Mesenchymal stem cell (in vitro differentiated cells and primary cell): ENCODE measurements at regions not wholly inside any gene's neighbourhood (a gene's known extent, or its start where the extent isn't known, plus 50 kb on each side); places are given as distances from the start of the nearest gene placed in this dataset.
"Not testable (repeated sequence)": the region's sequence is repeated elsewhere in the genome, so short reads cannot be mapped to it uniquely, and the experiment has no call there.

ENCODE experiments used
- DNase-seq: peaks from one replicate; pipeline ENCODE4 v3.0.0-alpha.2; 2013
- H2AFZ ChIP-seq: one replicate; pipeline ENCODE4 v1.6.1; 2013; ENCODE audit warnings: low read depth, mild to moderate bottlenecking, control low read depth, inconsistent platforms, low read length, moderate library complexity
- H2AK5ac ChIP-seq: 2 replicates; pipeline ENCODE4 v1.6.1; 2013; ENCODE audit warnings: low read length, moderate library complexity, mild to moderate bottlenecking, inconsistent platforms; ENCODE audit not compliant: severe bottlenecking
- H2BK120ac ChIP-seq: one replicate; pipeline ENCODE4 v1.6.1; 2013; ENCODE audit warnings: low read depth, mild to moderate bottlenecking, inconsistent platforms, low read length, moderate library complexity
- H2BK12ac ChIP-seq, 2 experiments: one replicate each; pipeline ENCODE4 v1.6.1; 2013; ENCODE audit warnings: inconsistent platforms in 2 of 2, low read length in 2 of 2, mild to moderate bottlenecking in 2 of 2, moderate library complexity in 2 of 2, control low read depth in 1 of 2
- H2BK15ac ChIP-seq: one replicate; pipeline ENCODE4 v1.6.1; 2013; ENCODE audit warnings: mild to moderate bottlenecking, low read depth, inconsistent platforms; ENCODE audit not compliant: poor library complexity, severe bottlenecking
- H2BK5ac ChIP-seq: 2 replicates; pipeline ENCODE4 v1.6.1; 2013; ENCODE audit warnings: low read depth, mild to moderate bottlenecking, low read length, control low read depth, inconsistent platforms; ENCODE audit not compliant: poor library complexity, severe bottlenecking
- H3K14ac ChIP-seq, 2 experiments: one replicate each; pipeline ENCODE4 v1.6.1; 2013; ENCODE audit warnings: inconsistent platforms in 2 of 2, low read length in 2 of 2, control low read depth in 1 of 2, mild to moderate bottlenecking in 1 of 2, moderate library complexity in 1 of 2
- H3K18ac ChIP-seq, 2 experiments: one replicate each; pipeline ENCODE4 v1.6.1; 2013; ENCODE audit warnings: inconsistent platforms in 2 of 2, low read length in 2 of 2, control low read depth in 1 of 2, low read depth in 1 of 2, mild to moderate bottlenecking in 1 of 2
- H3K23ac ChIP-seq, 2 experiments: one replicate each; pipeline ENCODE4 v1.6.1; 2013; ENCODE audit warnings: inconsistent platforms in 2 of 2, low read length in 2 of 2, mild to moderate bottlenecking in 2 of 2, moderate library complexity in 2 of 2, control low read depth in 1 of 2
- H3K27ac ChIP-seq: 2 replicates; pipeline ENCODE4 v1.5.1; 2013; ENCODE audit warnings: mild to moderate bottlenecking, moderate library complexity, low read length, control low read depth, inconsistent platforms; ENCODE audit not compliant: poor library complexity, severe bottlenecking
- H3K27me3 ChIP-seq, 2 experiments: 2 replicates each; pipeline versions ENCODE4 v1.6.1 to v1.7.0; 2013; ENCODE audit warnings: low read length in 2 of 2, mild to moderate bottlenecking in 2 of 2, moderate library complexity in 2 of 2, control low read depth in 1 of 2, inconsistent platforms in 1 of 2; ENCODE audit not compliant: control insufficient read depth in 1 of 2, insufficient read depth in 1 of 2
- H3K36me3 ChIP-seq, 2 experiments: 2 replicates each; pipeline versions ENCODE4 v1.6.1 to v1.7.0; 2013; ENCODE audit warnings: low read length in 2 of 2, control low read depth in 1 of 2, inconsistent platforms in 1 of 2, low read depth in 1 of 2, mild to moderate bottlenecking in 1 of 2; ENCODE audit not compliant: insufficient read depth in 2 of 2, control insufficient read depth in 1 of 2
- H3K4ac ChIP-seq, 2 experiments: one replicate each; pipeline ENCODE4 v1.6.1; 2013; ENCODE audit warnings: inconsistent platforms in 2 of 2, low read length in 2 of 2, mild to moderate bottlenecking in 2 of 2, moderate library complexity in 2 of 2, control low read depth in 1 of 2, low read depth in 1 of 2
- H3K4me1 ChIP-seq: 2 replicates; pipeline ENCODE4 v1.6.1; 2013; ENCODE audit warnings: low read depth, low read length, control low read depth; ENCODE audit not compliant: control insufficient read depth, insufficient read depth
- H3K4me2 ChIP-seq: 2 replicates; pipeline ENCODE4 v1.6.1; 2013; ENCODE audit warnings: low read length, mild to moderate bottlenecking, inconsistent platforms; ENCODE audit not compliant: poor library complexity, severe bottlenecking
- H3K4me3 ChIP-seq, 2 experiments: 2 replicates each; pipeline versions ENCODE4 v1.5.1 to v1.7.0; 2013; ENCODE audit warnings: low read length in 2 of 2, mild to moderate bottlenecking in 2 of 2, control low read depth in 1 of 2, low read depth in 1 of 2; ENCODE audit not compliant: insufficient read depth in 1 of 2
- H3K79me1 ChIP-seq: replicated peaks from 2 replicates; pipeline ENCODE4 v1.6.1; 2013; ENCODE audit warnings: mild to moderate bottlenecking, control low read depth, low read length, inconsistent platforms; ENCODE audit not compliant: poor library complexity, severe bottlenecking
- H3K9ac ChIP-seq: 2 replicates; pipeline ENCODE4 v1.7.0; 2013; ENCODE audit warnings: mild to moderate bottlenecking, low read length, moderate library complexity
- H3K9me3 ChIP-seq: 2 replicates; pipeline ENCODE4 v1.7.0; 2013; ENCODE audit warnings: mild to moderate bottlenecking, low read length; ENCODE audit not compliant: control insufficient read depth
- H4K8ac ChIP-seq: one replicate; pipeline ENCODE4 v1.6.1; 2013; ENCODE audit warnings: inconsistent platforms, mild to moderate bottlenecking, low read length, moderate library complexity
- H4K91ac ChIP-seq: one replicate; pipeline ENCODE4 v1.6.1; 2013; ENCODE audit warnings: mild to moderate bottlenecking, low read length, inconsistent platforms
- WGBS: methylation state at CpG from one replicate; pipeline ENCODE4 v1.1.7; 2013; ENCODE audit warnings: mixed read lengths; 5-methylcytosine and 5-hydroxymethylcytosine counted together

- no peak overlapping the region for H2AK5ac ChIP-seq
- no peak overlapping the region for H3K14ac ChIP-seq
- H3K9ac ChIP-seq = no peak overlapping the region
- no peak overlapping the region for H2BK15ac ChIP-seq
- no peak overlapping the region for H2AFZ ChIP-seq
- no peak overlapping the region for H3K27ac ChIP-seq
- H3K4me1 ChIP-seq = no peaks in the 10 kb centered on the region
- H3K4me3 ChIP-seq = no peak overlapping the region
- no peak overlapping the region for H4K8ac ChIP-seq
- no peaks in the 10 kb centered on the region for H3K36me3 ChIP-seq
- no peak overlapping the region for H3K23ac ChIP-seq
- no peaks in the 10 kb centered on the region for H3K27me3 ChIP-seq
- H4K91ac ChIP-seq = no peak overlapping the region
- no peaks in the 10 kb centered on the region for H3K9me3 ChIP-seq
- no peak overlapping the region for H3K4me2 ChIP-seq
- H2BK120ac ChIP-seq = no peak overlapping the region
- no peak overlapping the region for H2BK12ac ChIP-seq
- H2BK5ac ChIP-seq = no peak overlapping the region
- 84% methylated on average over 3 of the region's 4 CpGs for WGBS
- no peak for DNase-seq
- H3K18ac ChIP-seq = no peak overlapping the region
- H3K79me1 ChIP-seq = no peaks in the 10 kb centered on the region
- no peak overlapping the region for H3K4ac ChIP-seq
Observed at GRCh38 chr9:12424243-12424642, 268.9 kb upstream of the TYRP1 start.

- H3K4ac ChIP-seq = no peak overlapping the region
- no peaks in the 10 kb centered on the region for H3K27me3 ChIP-seq
- no peak overlapping the region for H3K27ac ChIP-seq
- no peaks in the 10 kb centered on the region for H3K9me3 ChIP-seq
- H2BK12ac ChIP-seq = no peak overlapping the region
- H3K4me3 ChIP-seq = no peak overlapping the region
- no peaks in the 10 kb centered on the region for H3K79me1 ChIP-seq
- DNase-seq = peak; percentile 48
- H3K9ac ChIP-seq = no peak overlapping the region
- no peaks in the 10 kb centered on the region for H3K36me3 ChIP-seq
- H3K4me1 ChIP-seq = no peaks in the 10 kb centered on the region
- no peak overlapping the region for H4K8ac ChIP-seq
- no peak overlapping the region for H2BK15ac ChIP-seq
- H2BK5ac ChIP-seq = no peak overlapping the region
- H3K14ac ChIP-seq = no peak overlapping the region
- no peak overlapping the region for H2AFZ ChIP-seq
- H2BK120ac ChIP-seq = no peak overlapping the region
- no peak overlapping the region for H3K4me2 ChIP-seq
- no peak overlapping the region for H2AK5ac ChIP-seq
- 40% methylated on average over 4 of the region's 8 CpGs for WGBS
- no peak overlapping the region for H4K91ac ChIP-seq
- no peak overlapping the region for H3K23ac ChIP-seq
- H3K18ac ChIP-seq = peak overlapping the region in 1 of 2 experiments; percentile 11
Observed at GRCh38 chr9:12425878-12426864, 267.0 kb upstream of the TYRP1 start.

- Histone ChIP-seq H3K4ac (no peak overlapping the region), H3K23ac (no peak overlapping the region), H3K4me3 (no peak overlapping the region), H3K14ac (no peak overlapping the region), H2BK12ac (no peak overlapping the region), H3K9me3 (no peaks in the 10 kb centered on the region), H2BK15ac (no peak overlapping the region), H3K79me1 (no peaks in the 10 kb centered on the region), H4K91ac (no peak overlapping the region), H3K27me3 (no peaks in the 10 kb centered on the region), H2BK120ac (no peak overlapping the region), H2BK5ac (no peak overlapping the region), H3K36me3 (no peaks in the 10 kb centered on the region), H3K9ac (no peak overlapping the region), H3K18ac (no peak overlapping the region), H3K4me2 (no peak overlapping the region), H3K4me1 (no peaks in the 10 kb centered on the region), H2AK5ac (no peak overlapping the region), H3K27ac (no peak overlapping the region), H4K8ac (no peak overlapping the region), H2AFZ (no peak overlapping the region)
- 81% methylated on average over 3 of the region's 3 CpGs for WGBS
- DNase-seq = no peak
Observed at GRCh38 chr9:12439267-12439666, 253.9 kb upstream of the TYRP1 start.

GRCh38 chr9:12441080-12441479 lies 252.1 kb upstream of the TYRP1 start:
- H2AK5ac ChIP-seq, H3K14ac ChIP-seq, H4K91ac ChIP-seq, H2BK120ac ChIP-seq, H3K79me1 ChIP-seq, DNase-seq, H3K9me3 ChIP-seq, H2AFZ ChIP-seq, H4K8ac ChIP-seq, H2BK5ac ChIP-seq, H3K27ac ChIP-seq, H2BK12ac ChIP-seq, H3K18ac ChIP-seq, H3K4ac ChIP-seq, H2BK15ac ChIP-seq, H3K4me1 ChIP-seq, H3K27me3 ChIP-seq, H3K9ac ChIP-seq, H3K23ac ChIP-seq, H3K36me3 ChIP-seq, H3K4me2 ChIP-seq, H3K4me3 ChIP-seq: not testable (repeated sequence)
- 63% methylated on average over 5 of the region's 6 CpGs for WGBS
